Mesenchymal stem cell (in vitro differentiated cells and primary cell): ENCODE measurements at regions not wholly inside any gene's neighbourhood (a gene's known extent, or its start where the extent isn't known, plus 50 kb on each side); places are given as distances from the start of the nearest gene placed in this dataset.

Experiments used
- DNase-seq: peaks from one replicate; pipeline ENCODE4 v3.0.0-alpha.2; 2013
- H2AFZ ChIP-seq: one replicate; pipeline ENCODE4 v1.6.1; 2013; ENCODE audit warnings: low read depth, mild to moderate bottlenecking, control low read depth, inconsistent platforms, low read length, moderate library complexity
- H2AK5ac ChIP-seq: 2 replicates; pipeline ENCODE4 v1.6.1; 2013; ENCODE audit warnings: low read length, moderate library complexity, mild to moderate bottlenecking, inconsistent platforms; ENCODE audit not compliant: severe bottlenecking
- H2BK120ac ChIP-seq: one replicate; pipeline ENCODE4 v1.6.1; 2013; ENCODE audit warnings: low read depth, mild to moderate bottlenecking, inconsistent platforms, low read length, moderate library complexity
- H2BK12ac ChIP-seq, 2 experiments: one replicate each; pipeline ENCODE4 v1.6.1; 2013; ENCODE audit warnings: inconsistent platforms in 2 of 2, low read length in 2 of 2, mild to moderate bottlenecking in 2 of 2, moderate library complexity in 2 of 2, control low read depth in 1 of 2
- H2BK15ac ChIP-seq: one replicate; pipeline ENCODE4 v1.6.1; 2013; ENCODE audit warnings: mild to moderate bottlenecking, low read depth, inconsistent platforms; ENCODE audit not compliant: poor library complexity, severe bottlenecking
- H2BK5ac ChIP-seq: 2 replicates; pipeline ENCODE4 v1.6.1; 2013; ENCODE audit warnings: low read depth, mild to moderate bottlenecking, low read length, control low read depth, inconsistent platforms; ENCODE audit not compliant: poor library complexity, severe bottlenecking
- H3K14ac ChIP-seq, 2 experiments: one replicate each; pipeline ENCODE4 v1.6.1; 2013; ENCODE audit warnings: inconsistent platforms in 2 of 2, low read length in 2 of 2, control low read depth in 1 of 2, mild to moderate bottlenecking in 1 of 2, moderate library complexity in 1 of 2
- H3K18ac ChIP-seq, 2 experiments: one replicate each; pipeline ENCODE4 v1.6.1; 2013; ENCODE audit warnings: inconsistent platforms in 2 of 2, low read length in 2 of 2, control low read depth in 1 of 2, low read depth in 1 of 2, mild to moderate bottlenecking in 1 of 2
- H3K23ac ChIP-seq, 2 experiments: one replicate each; pipeline ENCODE4 v1.6.1; 2013; ENCODE audit warnings: inconsistent platforms in 2 of 2, low read length in 2 of 2, mild to moderate bottlenecking in 2 of 2, moderate library complexity in 2 of 2, control low read depth in 1 of 2
- H3K27ac ChIP-seq: 2 replicates; pipeline ENCODE4 v1.5.1; 2013; ENCODE audit warnings: mild to moderate bottlenecking, moderate library complexity, low read length, control low read depth, inconsistent platforms; ENCODE audit not compliant: poor library complexity, severe bottlenecking
- H3K27me3 ChIP-seq, 2 experiments: 2 replicates each; pipeline versions ENCODE4 v1.6.1 to v1.7.0; 2013; ENCODE audit warnings: low read length in 2 of 2, mild to moderate bottlenecking in 2 of 2, moderate library complexity in 2 of 2, control low read depth in 1 of 2, inconsistent platforms in 1 of 2; ENCODE audit not compliant: control insufficient read depth in 1 of 2, insufficient read depth in 1 of 2
- H3K36me3 ChIP-seq, 2 experiments: 2 replicates each; pipeline versions ENCODE4 v1.6.1 to v1.7.0; 2013; ENCODE audit warnings: low read length in 2 of 2, control low read depth in 1 of 2, inconsistent platforms in 1 of 2, low read depth in 1 of 2, mild to moderate bottlenecking in 1 of 2; ENCODE audit not compliant: insufficient read depth in 2 of 2, control insufficient read depth in 1 of 2
- H3K4ac ChIP-seq, 2 experiments: one replicate each; pipeline ENCODE4 v1.6.1; 2013; ENCODE audit warnings: inconsistent platforms in 2 of 2, low read length in 2 of 2, mild to moderate bottlenecking in 2 of 2, moderate library complexity in 2 of 2, control low read depth in 1 of 2, low read depth in 1 of 2
- H3K4me1 ChIP-seq: 2 replicates; pipeline ENCODE4 v1.6.1; 2013; ENCODE audit warnings: low read depth, low read length, control low read depth; ENCODE audit not compliant: control insufficient read depth, insufficient read depth
- H3K4me2 ChIP-seq: 2 replicates; pipeline ENCODE4 v1.6.1; 2013; ENCODE audit warnings: low read length, mild to moderate bottlenecking, inconsistent platforms; ENCODE audit not compliant: poor library complexity, severe bottlenecking
- H3K4me3 ChIP-seq, 2 experiments: 2 replicates each; pipeline versions ENCODE4 v1.5.1 to v1.7.0; 2013; ENCODE audit warnings: low read length in 2 of 2, mild to moderate bottlenecking in 2 of 2, control low read depth in 1 of 2, low read depth in 1 of 2; ENCODE audit not compliant: insufficient read depth in 1 of 2
- H3K79me1 ChIP-seq: replicated peaks from 2 replicates; pipeline ENCODE4 v1.6.1; 2013; ENCODE audit warnings: mild to moderate bottlenecking, control low read depth, low read length, inconsistent platforms; ENCODE audit not compliant: poor library complexity, severe bottlenecking
- H3K9ac ChIP-seq: 2 replicates; pipeline ENCODE4 v1.7.0; 2013; ENCODE audit warnings: mild to moderate bottlenecking, low read length, moderate library complexity
- H3K9me3 ChIP-seq: 2 replicates; pipeline ENCODE4 v1.7.0; 2013; ENCODE audit warnings: mild to moderate bottlenecking, low read length; ENCODE audit not compliant: control insufficient read depth
- H4K8ac ChIP-seq: one replicate; pipeline ENCODE4 v1.6.1; 2013; ENCODE audit warnings: inconsistent platforms, mild to moderate bottlenecking, low read length, moderate library complexity
- H4K91ac ChIP-seq: one replicate; pipeline ENCODE4 v1.6.1; 2013; ENCODE audit warnings: mild to moderate bottlenecking, low read length, inconsistent platforms
- WGBS: methylation state at CpG from one replicate; pipeline ENCODE4 v1.1.7; 2013; ENCODE audit warnings: mixed read lengths; 5-methylcytosine and 5-hydroxymethylcytosine counted together

GRCh38 chr3:72439321-72440183 is 408.7 kb downstream of the SHQ1 start:
- no peak overlapping the region for H3K4me3 ChIP-seq
- H3K79me1 ChIP-seq, result peaks cover 7% of the 10 kb centered on the region
- H3K23ac ChIP-seq, result no peak overlapping the region
- H2AFZ ChIP-seq, result no peak overlapping the region
- no peak overlapping the region for H2BK12ac ChIP-seq
- no peak overlapping the region for H3K4ac ChIP-seq
- peak; percentile 50 for DNase-seq
- H2BK15ac ChIP-seq, result no peak overlapping the region
- H2BK5ac ChIP-seq, result no peak overlapping the region
- H4K91ac ChIP-seq, result no peak overlapping the region
- H3K9ac ChIP-seq, result no peak overlapping the region
- no peak overlapping the region for H3K14ac ChIP-seq
- peaks cover 0 to 17% of the 10 kb centered on the region in 2 experiments for H3K36me3 ChIP-seq
- no peak overlapping the region for H4K8ac ChIP-seq
- H3K18ac ChIP-seq, result no peak overlapping the region
- no peak overlapping the region for H2BK120ac ChIP-seq
- H3K4me1 ChIP-seq, result peaks cover 2% of the 10 kb centered on the region
- H2AK5ac ChIP-seq, result no peak overlapping the region
- 50% methylated on average over 5 of the region's 5 CpGs for WGBS
- no peak overlapping the region for H3K4me2 ChIP-seq
- H3K9me3 ChIP-seq, result no peaks in the 10 kb centered on the region
- no peak overlapping the region for H3K27ac ChIP-seq
- no peaks in the 10 kb centered on the region for H3K27me3 ChIP-seq

DNA sequence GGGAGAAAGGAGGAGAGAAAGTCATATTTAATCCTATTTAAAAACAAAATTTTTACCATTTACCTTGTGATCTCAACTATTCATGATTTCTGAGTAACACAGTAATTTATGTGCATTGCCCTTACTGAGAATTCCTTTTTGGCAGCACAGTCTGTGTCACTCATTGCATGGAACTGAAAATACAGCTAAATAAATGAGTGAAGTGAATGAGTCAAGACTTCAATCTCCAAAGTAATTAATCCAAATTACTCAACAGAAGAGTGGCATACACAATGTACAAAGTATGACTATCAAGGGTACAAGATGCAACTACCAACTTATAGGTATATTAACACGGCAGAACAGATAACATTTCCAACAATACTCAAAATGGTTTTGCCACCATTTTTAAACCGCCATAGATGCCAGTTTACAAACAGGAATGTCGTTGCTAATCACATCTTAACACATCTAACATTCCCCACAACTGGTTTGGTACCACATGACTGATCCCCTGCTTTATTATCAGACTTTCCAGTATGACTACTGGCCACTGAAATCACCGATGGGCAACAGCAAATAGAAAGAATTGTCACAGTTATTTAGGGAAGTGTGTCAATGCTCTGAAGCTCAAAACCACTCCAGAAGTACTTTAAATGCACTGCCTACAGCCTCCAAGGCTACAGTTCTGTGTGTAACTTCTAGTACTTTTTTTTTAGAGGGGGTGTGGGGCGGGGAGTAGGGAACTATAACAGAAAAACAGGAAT is 410.4 kb downstream of the SHQ1 start:
- Histone ChIP-seq H2BK12ac (no peak overlapping the region), H3K79me1 (peaks cover 9% of the 10 kb centered on the region), H3K23ac (no peak overlapping the region), H2AFZ (no peak overlapping the region), H2BK5ac (no peak overlapping the region), H3K9me3 (no peaks in the 10 kb centered on the region), H3K27me3 (no peaks in the 10 kb centered on the region), H3K27ac (no peak overlapping the region), H3K4me1 (no peaks in the 10 kb centered on the region), H3K4me2 (no peak overlapping the region), H4K91ac (no peak overlapping the region), H4K8ac (no peak overlapping the region), H3K9ac (no peak overlapping the region), H3K4ac (no peak overlapping the region), H3K18ac (no peak overlapping the region), H3K4me3 (no peak overlapping the region), H2AK5ac (no peak overlapping the region), H2BK15ac (no peak overlapping the region), H2BK120ac (no peak overlapping the region), H3K36me3 (peaks cover 0 to 17% of the 10 kb centered on the region in 2 experiments), H3K14ac (no peak overlapping the region)
- DNase-seq, result no peak
- 99% methylated on average over 3 of the region's 5 CpGs for WGBS

- Histone ChIP-seq H3K9me3 (no peaks in the 10 kb centered on the region), H3K4ac (no peak overlapping the region), H3K9ac (no peak overlapping the region), H4K8ac (no peak overlapping the region), H3K4me2 (no peak overlapping the region), H2AK5ac (no peak overlapping the region), H2AFZ (no peak overlapping the region), H4K91ac (no peak overlapping the region), H3K23ac (no peak overlapping the region), H3K79me1 (peaks cover 9% of the 10 kb centered on the region), H3K4me1 (peaks cover 1% of the 10 kb centered on the region), H2BK12ac (no peak overlapping the region), H2BK15ac (no peak overlapping the region), H3K14ac (no peak overlapping the region), H3K18ac (no peak overlapping the region), H3K27ac (no peak overlapping the region), H2BK5ac (no peak overlapping the region), H2BK120ac (no peak overlapping the region), H3K27me3 (no peaks in the 10 kb centered on the region), H3K4me3 (no peak overlapping the region), H3K36me3 (peaks cover 0 to 17% of the 10 kb centered on the region in 2 experiments)
- DNase-seq, result no peak
- WGBS, result 68% methylated on average over 5 of the region's 7 CpGs
Measured at GRCh38 chr3:72436863-72437592, 411.2 kb downstream of the SHQ1 start.

DNA sequence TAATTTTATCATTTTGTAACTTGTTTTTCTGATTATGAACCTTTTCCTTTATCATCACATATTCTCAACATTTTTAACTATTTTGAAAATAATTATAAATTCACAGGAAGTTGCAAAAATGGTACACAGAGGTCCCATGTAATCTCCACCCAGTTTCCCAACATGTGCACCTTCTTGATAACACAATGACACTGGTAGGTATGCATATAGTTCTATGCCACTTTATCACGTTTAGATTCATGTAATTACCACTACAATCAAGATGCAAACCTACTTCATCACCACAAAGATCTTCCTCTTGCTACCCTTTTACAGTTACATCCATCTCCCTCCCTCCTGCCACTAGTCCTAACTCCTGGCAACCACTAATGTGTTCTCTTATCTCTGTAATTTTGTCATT is 413.9 kb downstream of the SHQ1 start:
- Histone ChIP-seq H4K8ac (no peak overlapping the region), H3K18ac (no peak overlapping the region), H2BK5ac (no peak overlapping the region), H3K79me1 (peaks cover 11% of the 10 kb centered on the region), H3K36me3 (peaks cover 0 to 9% of the 10 kb centered on the region in 2 experiments), H3K4me3 (no peak overlapping the region), H3K9ac (no peak overlapping the region), H2AK5ac (no peak overlapping the region), H3K23ac (no peak overlapping the region), H3K27ac (no peak overlapping the region), H2BK120ac (no peak overlapping the region), H3K4ac (no peak overlapping the region), H3K4me1 (peaks cover 1% of the 10 kb centered on the region), H2BK12ac (no peak overlapping the region), H3K14ac (no peak overlapping the region), H2BK15ac (no peak overlapping the region), H3K4me2 (no peak overlapping the region), H2AFZ (no peak overlapping the region), H3K27me3 (no peaks in the 10 kb centered on the region), H3K9me3 (no peaks in the 10 kb centered on the region), H4K91ac (no peak overlapping the region)
- no peak for DNase-seq
- WGBS, result 63% methylated on average over 1 of the region's 1 CpG
